Spleen (tissue), 11 donors: ENCODE measurements at regions not wholly inside any gene's neighbourhood (a gene's known extent, or its start where the extent isn't known, plus 50 kb on each side); places are given as distances from the start of the nearest gene placed in this dataset.

ENCODE experiments used
- DNase-seq: peaks from one replicate; pipeline ENCODE4 v3.0.0-alpha.2; 2020
- H3K27ac ChIP-seq, 8 donors: fragments of 200-600 bp; sonication (generic) in 7 of 8; 1 replicate in 4 of 8; 2 replicates in 4 of 8; pipeline versions ENCODE4 v1.5.0 to v1.8.0; 2016 to 2021; ENCODE audit warnings: inconsistent platforms in 4 of 8, mild to moderate bottlenecking in 4 of 8, moderate library complexity in 1 of 8
- H3K27me3 ChIP-seq, 7 donors: fragments of 200-600 bp; sonication (generic) in 6 of 7; replicated peaks in 1 of 7; 1 replicate in 4 of 7; 2 replicates in 3 of 7; pipeline versions ENCODE4 v1.5.0 to v1.8.0; 2016 to 2021; ENCODE audit warnings: inconsistent platforms in 3 of 7, mild to moderate bottlenecking in 1 of 7
- H3K36me3 ChIP-seq, 6 donors: fragments of 200-600 bp; sonication (generic) in 5 of 6; 1 replicate in 4 of 6; 2 replicates in 2 of 6; pipeline versions ENCODE4 v1.5.0 to v1.8.0; 2016 to 2021; ENCODE audit warnings: inconsistent platforms in 2 of 6
- H3K4me1 ChIP-seq, 6 donors: fragments of 200-600 bp; sonication (generic) in 5 of 6; 1 replicate in 3 of 6; 2 replicates in 3 of 6; pipeline versions ENCODE4 v1.5.0 to v1.8.0; 2016 to 2021; ENCODE audit warnings: inconsistent platforms in 3 of 6
- H3K4me3 ChIP-seq, 8 donors: fragments of 200-600 bp; sonication (generic) in 7 of 8; 1 replicate in 4 of 8; 2 replicates in 4 of 8; pipeline versions ENCODE4 v1.5.0 to v1.8.0; 2016 to 2021; ENCODE audit warnings: inconsistent platforms in 4 of 8, mild to moderate bottlenecking in 4 of 8, moderate library complexity in 2 of 8
- H3K9me3 ChIP-seq, 8 donors: fragments of 200-600 bp; sonication (generic) in 7 of 8; 1 replicate in 4 of 8; 2 replicates in 4 of 8; pipeline versions ENCODE4 v1.5.0 to v1.8.0; 2016 to 2021; ENCODE audit warnings: inconsistent platforms in 4 of 8
- CTCF ChIP-seq, 11 experiments: fragments of 200-600 bp in 7 of 11; fragments of 450-650 bp in 4 of 11; sonication (generic) in 4 of 11; IDR thresholded peaks in 8 of 11; conservative IDR thresholded peaks in 3 of 11; 1 replicate in 7 of 11; 2 replicates in 4 of 11; pipeline versions ENCODE4 v1.4.0 to v1.8.0; 2016 to 2021; ENCODE audit warnings: antibody characterized with exemption in 11 of 11, inconsistent platforms in 4 of 11, mild to moderate bottlenecking in 1 of 11
- POLR2A ChIP-seq, 3 donors: fragments of 450-650 bp; IDR thresholded peaks; one replicate each; pipeline ENCODE4 v1.5.1; 2017; ENCODE audit warnings: antibody characterized with exemption in 3 of 3, mild to moderate bottlenecking in 1 of 3
- POLR2AphosphoS5 ChIP-seq, 3 donors: sonication (generic); formaldehyde crosslinking; IDR thresholded peaks; one replicate each; pipeline ENCODE4 v1.5.1; 2017; ENCODE audit warnings: antibody characterized with exemption in 3 of 3
- WGBS, 5 donors: extraction: QIAGEN DNeasy Blood & Tissue Kit in 3 of 5; methylation state at CpG; one replicate each; pipeline versions ENCODE4 v1.1.5 to v1.1.7; 2013 to 2018; 5-methylcytosine and 5-hydroxymethylcytosine counted together
- intact Hi-C: fragments of 100-400 bp; cut with DNase I; formaldehyde crosslinking; loops from one replicate; pipeline ENCODE4 v1.15.0; 2023; ENCODE audit warnings: low total_unique reads
- donor health status: healthy with polysubstance abuse.
- donor health status: DM: no; HTN: no; CAD: no; lungs with moderate emphysema.
- donor health status: DM: no; HTN: no; CAD: no.
- donor health status: Bipolar disorder and iron deficiency.
- donor health status: healthy.
- donor health status: DM: no; HTN: no; CAD: no.
- donor health status: DM: yes; HTN: yes; CAD: no.

- WGBS, 5 donors, result 84 to 100% (median 94%) methylated on average over 2 of the region's 2 CpGs
- intact Hi-C loops, result no loop called here
- no peak for DNase-seq
- Histone ChIP-seq H3K36me3 (no peaks in the 10 kb centered on the region), H3K4me3 (no peak overlapping the region), H3K27ac (no peak overlapping the region), H3K4me1 (no peaks in the 10 kb centered on the region), H3K27me3 (no peaks in the 10 kb centered on the region), H3K9me3 (no peaks in the 10 kb centered on the region)
- TF ChIP-seq CTCF (IDR thresholded peaks at IDR 0.05 in 8 of 11, conservative IDR thresholded peaks at IDR 0.05 in 3 of 11) (no peak), POLR2A (IDR thresholded peaks at IDR 0.05) (no peak), POLR2AphosphoS5 (IDR thresholded peaks at IDR 0.05) (no peak)
These were observed 524.1 kb downstream of the METTL15 start for GRCh38 chr11:28632338-28632737.

- H3K36me3 ChIP-seq, result no peaks in the 10 kb centered on the region
- H3K27ac ChIP-seq, result no peak overlapping the region
- no peak for DNase-seq
- no peaks in the 10 kb centered on the region for H3K9me3 ChIP-seq
- no peak overlapping the region for H3K4me3 ChIP-seq
- no peaks in the 10 kb centered on the region for H3K27me3 ChIP-seq
- intact Hi-C loops, result no loop called here
- H3K4me1 ChIP-seq, result no peaks in the 10 kb centered on the region
- TF ChIP-seq POLR2AphosphoS5 (IDR thresholded peaks at IDR 0.05) (no peak), CTCF (IDR thresholded peaks at IDR 0.05 in 8 of 11, conservative IDR thresholded peaks at IDR 0.05 in 3 of 11) (no peak), POLR2A (IDR thresholded peaks at IDR 0.05) (no peak)
- WGBS, 5 donors, result 25 to 50% (median 38%) methylated on average over 1 of the region's 1 CpG
These were observed 523.0 kb downstream of the METTL15 start for GRCh38 chr11:28631148-28631547.

GRCh38 chr11:28629235-28629634, 521.0 kb downstream of the METTL15 start:
- intact Hi-C loops, result no loop called here
- Histone ChIP-seq H3K36me3 (no peaks in the 10 kb centered on the region), H3K4me3 (no peak overlapping the region), H3K4me1 (no peaks in the 10 kb centered on the region), H3K9me3 (no peaks in the 10 kb centered on the region), H3K27me3 (no peaks in the 10 kb centered on the region), H3K27ac (no peak overlapping the region)
- WGBS, 5 donors, result 74 to 86% (median 84%) methylated on average over 3 of the region's 3 CpGs
- no peak for DNase-seq
- no peak for TF ChIP-seq CTCF (IDR thresholded peaks at IDR 0.05 in 8 of 11, conservative IDR thresholded peaks at IDR 0.05 in 3 of 11)
- TF ChIP-seq POLR2A (IDR thresholded peaks at IDR 0.05), result no peak
- TF ChIP-seq POLR2AphosphoS5 (IDR thresholded peaks at IDR 0.05), result no peak

- TF ChIP-seq POLR2A (IDR thresholded peaks at IDR 0.05) (no peak), CTCF (IDR thresholded peaks at IDR 0.05 in 8 of 11, conservative IDR thresholded peaks at IDR 0.05 in 3 of 11) (no peak), POLR2AphosphoS5 (IDR thresholded peaks at IDR 0.05) (no peak)
- Histone ChIP-seq H3K27me3 (no peaks in the 10 kb centered on the region), H3K9me3 (no peaks in the 10 kb centered on the region), H3K4me1 (no peaks in the 10 kb centered on the region), H3K36me3 (no peaks in the 10 kb centered on the region), H3K27ac (no peak overlapping the region), H3K4me3 (no peak overlapping the region)
- DNase-seq, result no peak
- intact Hi-C loops, result no loop called here
- WGBS, 5 donors, result 71 to 76% (median 75%) methylated on average over 4 of the region's 4 CpGs
These were observed 520.2 kb downstream of the METTL15 start for GRCh38 chr11:28628412-28628811.
